ENCODE measurements at regions not wholly inside any gene's neighbourhood (a gene's known extent, or its start where the extent isn't known, plus 50 kb on each side); places are given as distances from the start of the nearest gene placed in this dataset. TPM values are rescaled to one million over a fixed set of nuclear protein-coding genes. Genes with fewer than 3 reads are reported as not detected.
"Not testable (repeated sequence)": the region's sequence is repeated elsewhere in the genome, so short reads cannot be mapped to it uniquely, and the experiment has no call there.

- DNase-seq (ENCODE audit: low read depth) = not testable (repeated sequence)
Measured at GRCh38 chr2:132318481-132318880, 98.1 kb upstream of the GPR39 start.

GRCh38 chr2:132324005-132324404, 92.6 kb upstream of the GPR39 start:
- DNase-seq (ENCODE audit: low read depth) = peak; percentile 93

- not testable (repeated sequence) for DNase-seq (ENCODE audit: low read depth)
Measured at GRCh38 chr2:132332345-132333033, 84.1 kb upstream of the GPR39 start.

GRCh38 chr2:132337135-132337534, 79.5 kb upstream of the GPR39 start:
- not testable (repeated sequence) for DNase-seq (ENCODE audit: low read depth)

GRCh38 chr2:132337844-132338243, 78.8 kb upstream of the GPR39 start:
- DNase-seq (ENCODE audit: low read depth) = not testable (repeated sequence)

- DNase-seq (ENCODE audit: low read depth) = peak; percentile 83
Measured at GRCh38 chr2:132347041-132347780, 69.4 kb upstream of the GPR39 start.

GRCh38 chr2:132349092-132349687, 67.4 kb upstream of the GPR39 start:
- peak; percentile 76 for DNase-seq (ENCODE audit: low read depth)

- DNase-seq (ENCODE audit: low read depth) = not testable (repeated sequence)
Measured at GRCh38 chr2:132351668-132352067, 64.9 kb upstream of the GPR39 start.

GRCh38 chr2:132352481-132353001, 64.1 kb upstream of the GPR39 start:
- DNase-seq (ENCODE audit: low read depth) = peak; percentile 68

GRCh38 chr2:132353380-132353779, 63.2 kb upstream of the GPR39 start:
- peak; percentile 36 for DNase-seq (ENCODE audit: low read depth)

- DNase-seq (ENCODE audit: low read depth) = not testable (repeated sequence)
Measured at GRCh38 chr2:132360964-132361363, 55.6 kb upstream of the GPR39 start.

GRCh38 chr2:132361498-132361897, 55.1 kb upstream of the GPR39 start:
- not testable (repeated sequence) for DNase-seq (ENCODE audit: low read depth)

GRCh38 chr2:132363352-132363751, 53.3 kb upstream of the GPR39 start:
- DNase-seq (ENCODE audit: low read depth) = not testable (repeated sequence)

- DNase-seq (ENCODE audit: low read depth) = not testable (repeated sequence)
Measured at GRCh38 chr2:132365963-132366362, 50.6 kb upstream of the GPR39 start.

GRCh38 chr2:132366421-132367180, 50.0 kb upstream of the GPR39 start:
- no peak for DNase-seq (ENCODE audit: low read depth)

MicroRNA genes in the stretch of these regions (microRNA counts, 767-probe panel; counts per million panel counts)
- not detected for microRNA hsa-miR-663b

Small RNA genes lying in the stretch of these regions (microRNA-seq; reads per million reads assigned to microRNA genes)
- gene MIR663B = not detected
